ENCODE measurements at regions not wholly inside any gene's neighbourhood (a gene's known extent, or its start where the extent isn't known, plus 50 kb on each side); places are given as distances from the start of the nearest gene placed in this dataset.

- no peak overlapping the region for H2BK5ac ChIP-seq (ENCODE audit: low read depth, low read length)
- no peak overlapping the region for H2BK20ac ChIP-seq (ENCODE audit: low read length)
- no peak overlapping the region for H3K56ac ChIP-seq (replicated peaks; ENCODE audit: insufficient read length, low read depth, low read length)
- WGBS, 2 experiments (ENCODE audit: extremely low coverage in 1 of 2, insufficient coverage in 1 of 2, insufficient read length in 1 of 2, insufficient replicate concordance in 2 of 2, low coverage in 1 of 2, low lambda C conversion rate in 2 of 2, missing lambda C conversion rate in 1 of 2), result 90% methylated on average over 10 of the region's 10 CpGs; no CpG with 5 or more reads in 1 of the 2 experiments
- no peak overlapping the region for H3K9ac ChIP-seq (replicated peaks in 1 of 4; ENCODE audit: extremely low read depth in 1 of 4, low read depth in 3 of 4, low read length in 3 of 4)
- H3K18ac ChIP-seq (ENCODE audit: extremely low read depth, low read length), result no peak overlapping the region
- H3K4me3 ChIP-seq (ENCODE audit: extremely low read depth in 1 of 4, insufficient read depth in 2 of 4, low read depth in 3 of 4, low read length in 4 of 4), result no peak overlapping the region
- no peak overlapping the region for H3K27ac ChIP-seq (ENCODE audit: low read depth, low read length)
- no peak overlapping the region for H4K5ac ChIP-seq (ENCODE audit: insufficient read length, low read depth, low read length)
- H2AFZ ChIP-seq (ENCODE audit: low read length), result no peak overlapping the region
- no peak overlapping the region for H3K4me2 ChIP-seq (ENCODE audit: insufficient read depth in 1 of 2, low read depth in 2 of 2, low read length in 2 of 2)
- no peak overlapping the region for H2BK12ac ChIP-seq (ENCODE audit: low read depth, low read length)
- H3K23ac ChIP-seq (ENCODE audit: insufficient read length), result no peak overlapping the region
- H3K23me2 ChIP-seq (ENCODE audit: low read depth, low read length), result no peaks in the 10 kb centered on the region; the same call in 1 of the 2 replicates
- H3K4ac ChIP-seq (replicated peaks; ENCODE audit: insufficient read length, low read depth, low read length), result no peak overlapping the region
- DNase-seq (ENCODE audit: low read depth in 1 of 2, low spot score in 2 of 2) (peak in 1 of 2 experiments; percentile 31), FAIRE-seq (no peak)
- no peaks in the 10 kb centered on the region for H3K79me2 ChIP-seq (ENCODE audit: control insufficient read depth in 1 of 2, insufficient read depth in 2 of 2, low read length in 2 of 2)
- H4K8ac ChIP-seq (ENCODE audit: extremely low read depth, insufficient read depth, low read length), result no peak overlapping the region
- no peak overlapping the region for H3K14ac ChIP-seq (ENCODE audit: insufficient read length)
- H3K9me3 ChIP-seq (ENCODE audit: insufficient read depth in 2 of 2, low read depth in 1 of 2, low read length in 1 of 2), result no peaks in the 10 kb centered on the region
- no peaks in the 10 kb centered on the region for H4K20me1 ChIP-seq (replicated peaks in 1 of 2; ENCODE audit: control insufficient read depth in 1 of 2, insufficient read depth in 2 of 2, low read length in 2 of 2)
- H3K4me1 ChIP-seq (replicated peaks in 1 of 4; ENCODE audit: control insufficient read depth in 3 of 4, insufficient read depth in 4 of 4, low read length in 3 of 4), result no peaks in the 10 kb centered on the region; a peak in 1 of 7 replicates
- H3K36me3 ChIP-seq (ENCODE audit: control insufficient read depth in 2 of 4, insufficient read depth in 4 of 4, low read length in 3 of 4), result no peaks in the 10 kb centered on the region
- no peaks in the 10 kb centered on the region for H3K79me1 ChIP-seq (ENCODE audit: low read depth, low read length)
- no peak overlapping the region for H2AK5ac ChIP-seq (ENCODE audit: low read depth, low read length)
- ChIA-PET POLR2A (ENCODE audit: partially characterized antibody) (no interaction called here), CTCF (ENCODE audit: partially characterized antibody) (interaction anchor here (1.1 to 3.4 kb wide), 5 partner anchors 8 to 220 kb away, joined by 3 to 34 read pairs (median 4); no protein-coding TSS in a partner anchor)
- no peaks in the 10 kb centered on the region for H3K27me3 ChIP-seq (replicated peaks in 1 of 4; ENCODE audit: control insufficient read depth in 3 of 4, extremely low read depth in 1 of 4, insufficient read depth in 3 of 4, low read length in 3 of 4)
- TF ChIP-seq TCF12 (IDR thresholded peaks at IDR 0.05; ENCODE audit: low read depth, low read length) (no peak), CREB1 (IDR thresholded peaks at IDR 0.05) (no peak), EGR1 (IDR thresholded peaks at IDR 0.05; ENCODE audit: borderline replicate concordance, low read depth, low read length) (no peak), KDM4A (IDR thresholded peaks at IDR 0.05; ENCODE audit: low read depth, low read length, severe bottlenecking) (no peak), SP4 (IDR thresholded peaks at IDR 0.05; ENCODE audit: low read length) (no peak), SP2 (IDR thresholded peaks at IDR 0.05; ENCODE audit: low read length) (no peak), CBX5 (IDR thresholded peaks at IDR 0.05; ENCODE audit: low read depth, low read length) (no peak), CHD1 (IDR thresholded peaks at IDR 0.05; ENCODE audit: low read depth, low read length) (no peak), CTBP2 (IDR thresholded peaks at IDR 0.05; ENCODE audit: borderline replicate concordance, insufficient read depth, insufficient read length, low read length) (no peak), BCL11A (IDR thresholded peaks at IDR 0.05; ENCODE audit: low read depth in 2 of 2, low read length in 2 of 2) (no peak), POLR2A (IDR thresholded peaks at IDR 0.05; ENCODE audit: control extremely low read depth in 1 of 2, low read depth in 2 of 2, low read length in 2 of 2) (no peak), SUZ12 (IDR thresholded peaks at IDR 0.05; ENCODE audit: low read length) (no peak), KDM5A (IDR thresholded peaks at IDR 0.05; ENCODE audit: low read length) (no peak), CHD2 (IDR thresholded peaks at IDR 0.05; ENCODE audit: low read length) (no peak)
- H2BK15ac ChIP-seq (ENCODE audit: low read length), result no peak overlapping the region
- H2BK120ac ChIP-seq (replicated peaks; ENCODE audit: low read depth, low read length), result no peak overlapping the region
- no peak overlapping the region for H4K91ac ChIP-seq (replicated peaks; ENCODE audit: insufficient read length, low read length)
These were observed 68.1 kb upstream of the TOP1 start for GRCh38 chr20:40960521-40960956.
